Mesendoderm (in vitro differentiated cells): ENCODE measurements at regions not wholly inside any gene's neighbourhood (a gene's known extent, or its start where the extent isn't known, plus 50 kb on each side); places are given as distances from the start of the nearest gene placed in this dataset.

Experiments used
- DNase-seq: peaks from one replicate; pipeline ENCODE4 v3.0.0; 2013
- H2AK5ac ChIP-seq: 2 replicates; pipeline ENCODE4 v1.6.1; 2013; ENCODE audit warnings: low read length, inconsistent platforms
- H2BK120ac ChIP-seq: 2 replicates; pipeline ENCODE4 v1.6.1; 2013; ENCODE audit warnings: low read depth, mild to moderate bottlenecking, low read length, moderate library complexity, mixed read lengths
- H2BK15ac ChIP-seq: replicated peaks from 2 replicates; pipeline ENCODE4 v1.6.1; 2013; ENCODE audit warnings: low read depth, mild to moderate bottlenecking, moderate library complexity
- H2BK5ac ChIP-seq: 2 replicates; pipeline ENCODE4 v1.6.1; 2013; ENCODE audit warnings: low read length, inconsistent platforms
- H3K18ac ChIP-seq: 2 replicates; pipeline ENCODE4 v1.6.1; 2013; ENCODE audit warnings: mild to moderate bottlenecking, low read length, mixed read lengths
- H3K23ac ChIP-seq: one replicate; pipeline ENCODE4 v1.6.1; 2013; ENCODE audit warnings: low read length
- H3K27ac ChIP-seq: 2 replicates; pipeline ENCODE4 v1.5.1; 2013; ENCODE audit warnings: low read depth, mild to moderate bottlenecking, inconsistent platforms, low read length, moderate library complexity
- H3K27me3 ChIP-seq: 2 replicates; pipeline ENCODE4 v1.6.1; 2013; ENCODE audit warnings: low read length, control low read depth, mild to moderate bottlenecking, inconsistent platforms; ENCODE audit not compliant: insufficient read depth, poor library complexity
- H3K36me3 ChIP-seq: 2 replicates; pipeline ENCODE4 v1.6.1; 2013; ENCODE audit warnings: low read length, inconsistent platforms; ENCODE audit not compliant: control insufficient read depth, insufficient read depth
- H3K4ac ChIP-seq: one replicate; pipeline ENCODE4 v1.6.1; 2013; ENCODE audit warnings: low read depth, mild to moderate bottlenecking, low read length, moderate library complexity
- H3K4me1 ChIP-seq: 2 replicates; pipeline ENCODE4 v1.6.1; 2013; ENCODE audit warnings: low read depth, low read length, inconsistent platforms; ENCODE audit not compliant: control insufficient read depth
- H3K4me2 ChIP-seq: 2 replicates; pipeline ENCODE4 v1.6.1; 2013; ENCODE audit warnings: low read length
- H3K4me3 ChIP-seq: 2 replicates; pipeline ENCODE4 v1.5.1; 2013; ENCODE audit warnings: mild to moderate bottlenecking, low read length
- H3K56ac ChIP-seq: one replicate; pipeline ENCODE4 v1.6.1; 2013; ENCODE audit warnings: low read length
- H3K79me1 ChIP-seq: 2 replicates; pipeline ENCODE4 v1.6.1; 2013; ENCODE audit warnings: low read length, inconsistent platforms
- H3K79me2 ChIP-seq: 2 replicates; pipeline ENCODE4 v1.6.1; 2013; ENCODE audit warnings: mild to moderate bottlenecking, low read length; ENCODE audit not compliant: control insufficient read depth, insufficient read depth
- H3K9ac ChIP-seq: 2 replicates; pipeline ENCODE4 v1.6.1; 2013; ENCODE audit warnings: low read length, inconsistent platforms
- H4K5ac ChIP-seq: one replicate; pipeline ENCODE4 v1.6.1; 2013; ENCODE audit warnings: low read length
- H4K8ac ChIP-seq: one replicate; pipeline ENCODE4 v1.6.1; 2013; ENCODE audit warnings: low read depth, mild to moderate bottlenecking, control low read depth, low read length, moderate library complexity
- WGBS: extraction: QIAGEN DNeasy Blood & Tissue Kit; methylation state at CpG from one replicate; pipeline ENCODE4 v1.1.7; 2013; ENCODE audit warnings: low lambda C conversion rate, missing lambda C conversion rate; ENCODE audit not compliant: insufficient coverage; ENCODE audit errors: extremely low coverage; 5-methylcytosine and 5-hydroxymethylcytosine counted together

GRCh38 chr2:146931109-146931508 lies 913.7 kb upstream of the ACVR2A start:
- peak; percentile 46 for DNase-seq
- H3K79me1 ChIP-seq = no peaks in the 10 kb centered on the region
- H4K8ac ChIP-seq = no peak overlapping the region
- no peak overlapping the region for H3K4ac ChIP-seq
- H2BK120ac ChIP-seq = no peak overlapping the region
- no CpG with 5 or more reads among the region's 5 CpGs for WGBS
- no peaks in the 10 kb centered on the region for H3K27me3 ChIP-seq
- H3K36me3 ChIP-seq = no peaks in the 10 kb centered on the region
- H3K9ac ChIP-seq = no peak overlapping the region
- no peak overlapping the region for H2BK15ac ChIP-seq
- H3K4me3 ChIP-seq = no peak overlapping the region
- no peak overlapping the region for H2BK5ac ChIP-seq
- no peak overlapping the region for H3K56ac ChIP-seq
- H3K4me2 ChIP-seq = no peak overlapping the region
- H3K23ac ChIP-seq = no peak overlapping the region
- no peaks in the 10 kb centered on the region for H3K79me2 ChIP-seq
- H3K4me1 ChIP-seq = no peaks in the 10 kb centered on the region
- no peak overlapping the region for H2AK5ac ChIP-seq
- no peak overlapping the region for H3K27ac ChIP-seq
- H3K18ac ChIP-seq = no peak overlapping the region
- no peak overlapping the region for H4K5ac ChIP-seq

GRCh38 chr2:146927080-146927711 lies 917.6 kb upstream of the ACVR2A start:
- Histone ChIP-seq H4K5ac (no peak overlapping the region), H2AK5ac (no peak overlapping the region), H3K27ac (no peak overlapping the region), H2BK5ac (no peak overlapping the region), H3K56ac (no peak overlapping the region), H3K4me2 (no peak overlapping the region), H3K36me3 (no peaks in the 10 kb centered on the region), H3K4me1 (no peaks in the 10 kb centered on the region), H3K9ac (no peak overlapping the region), H3K27me3 (no peaks in the 10 kb centered on the region), H4K8ac (no peak overlapping the region), H2BK15ac (no peak overlapping the region), H3K79me2 (no peaks in the 10 kb centered on the region), H3K4ac (no peak overlapping the region), H3K18ac (no peak overlapping the region), H3K23ac (no peak overlapping the region), H3K79me1 (no peaks in the 10 kb centered on the region), H3K4me3 (no peak overlapping the region), H2BK120ac (no peak overlapping the region)
- peak; percentile 86 for DNase-seq
- no CpG with 5 or more reads among the region's 3 CpGs for WGBS

GRCh38 chr2:146918280-146918679 lies 926.5 kb upstream of the ACVR2A start:
- Histone ChIP-seq H2BK15ac (no peak overlapping the region), H2AK5ac (no peak overlapping the region), H3K4ac (no peak overlapping the region), H3K27ac (no peak overlapping the region), H2BK120ac (no peak overlapping the region), H3K4me1 (no peaks in the 10 kb centered on the region), H4K5ac (no peak overlapping the region), H2BK5ac (no peak overlapping the region), H3K27me3 (no peaks in the 10 kb centered on the region), H3K9ac (no peak overlapping the region), H3K4me2 (no peak overlapping the region), H3K4me3 (no peak overlapping the region), H3K56ac (no peak overlapping the region), H3K79me1 (no peaks in the 10 kb centered on the region), H4K8ac (no peak overlapping the region), H3K23ac (no peak overlapping the region), H3K18ac (no peak overlapping the region), H3K36me3 (no peaks in the 10 kb centered on the region), H3K79me2 (no peaks in the 10 kb centered on the region)
- DNase-seq = no peak
- no CpG with 5 or more reads among the region's 2 CpGs for WGBS

- Histone ChIP-seq H3K18ac (no peak overlapping the region), H2BK5ac (no peak overlapping the region), H3K4ac (no peak overlapping the region), H3K56ac (no peak overlapping the region), H3K36me3 (no peaks in the 10 kb centered on the region), H4K8ac (no peak overlapping the region), H3K23ac (no peak overlapping the region), H2BK120ac (no peak overlapping the region), H3K27ac (no peak overlapping the region), H3K79me1 (no peaks in the 10 kb centered on the region), H4K5ac (no peak overlapping the region), H2BK15ac (no peak overlapping the region), H3K79me2 (no peaks in the 10 kb centered on the region), H3K27me3 (no peaks in the 10 kb centered on the region), H3K9ac (no peak overlapping the region), H3K4me2 (no peak overlapping the region), H2AK5ac (no peak overlapping the region), H3K4me1 (no peaks in the 10 kb centered on the region), H3K4me3 (no peak overlapping the region)
- WGBS = no CpG with 5 or more reads among the region's 1 CpG
- no peak for DNase-seq
These were observed 927.3 kb upstream of the ACVR2A start for GRCh38 chr2:146917431-146918042.

GRCh38 chr2:146916914-146917313 lies 927.9 kb upstream of the ACVR2A start:
- H3K79me2 ChIP-seq = no peaks in the 10 kb centered on the region
- no peak overlapping the region for H3K23ac ChIP-seq
- H3K27me3 ChIP-seq = no peaks in the 10 kb centered on the region

GRCh38 chr2:146913476-146913875 lies 931.4 kb upstream of the ACVR2A start:
- no peak overlapping the region for H2AK5ac ChIP-seq

More at GRCh38 chr2:146916914-146917313, 927.9 kb upstream of the ACVR2A start:
- no peak overlapping the region for H4K8ac ChIP-seq
- no peak overlapping the region for H3K56ac ChIP-seq
- H3K4ac ChIP-seq = no peak overlapping the region
- no peak overlapping the region for H2AK5ac ChIP-seq
- no peaks in the 10 kb centered on the region for H3K36me3 ChIP-seq
- DNase-seq = no peak
- no peak overlapping the region for H2BK15ac ChIP-seq
- H3K4me1 ChIP-seq = no peaks in the 10 kb centered on the region
- no peak overlapping the region for H2BK5ac ChIP-seq
- no peak overlapping the region for H3K27ac ChIP-seq
- H3K4me3 ChIP-seq = no peak overlapping the region
- H3K18ac ChIP-seq = no peak overlapping the region
- H4K5ac ChIP-seq = no peak overlapping the region
- no CpG with 5 or more reads among the region's 7 CpGs for WGBS
- no peak overlapping the region for H3K4me2 ChIP-seq
- H2BK120ac ChIP-seq = no peak overlapping the region
- no peak overlapping the region for H3K9ac ChIP-seq
- H3K79me1 ChIP-seq = no peaks in the 10 kb centered on the region

More at GRCh38 chr2:146913476-146913875, 931.4 kb upstream of the ACVR2A start:
- Histone ChIP-seq H3K27ac (no peak overlapping the region), H2BK15ac (no peak overlapping the region), H3K79me1 (no peaks in the 10 kb centered on the region), H3K4me3 (no peak overlapping the region), H2BK5ac (no peak overlapping the region), H2BK120ac (no peak overlapping the region), H3K4ac (no peak overlapping the region), H3K4me2 (no peak overlapping the region), H3K27me3 (no peaks in the 10 kb centered on the region), H3K79me2 (no peaks in the 10 kb centered on the region), H3K36me3 (no peaks in the 10 kb centered on the region), H4K8ac (no peak overlapping the region), H3K4me1 (no peaks in the 10 kb centered on the region), H3K9ac (no peak overlapping the region), H3K23ac (no peak overlapping the region), H4K5ac (no peak overlapping the region), H3K56ac (no peak overlapping the region), H3K18ac (no peak overlapping the region)
- DNase-seq = no peak
- no CpG with 5 or more reads among the region's 3 CpGs for WGBS
